HepG2 (cell line): ENCODE measurements at regions not wholly inside any gene's neighbourhood (a gene's known extent, or its start where the extent isn't known, plus 50 kb on each side); places are given as distances from the start of the nearest gene placed in this dataset.

Experiments
- JDP2 ChIP-seq: sonication (generic); formaldehyde crosslinking; IDR thresholded peaks from 2 replicates; pipeline ENCODE4 v1.8.1; 2022; ENCODE audit warnings: missing genetic modification reagents, borderline replicate concordance
- PCBP2 ChIP-seq: fragments of 200-400 bp; formaldehyde crosslinking; optimal IDR thresholded peaks from 2 replicates; pipeline ENCODE3; 2018; ENCODE audit warnings: low read length, low read depth; ENCODE audit not compliant: poor library complexity, severe bottlenecking

DNA sequence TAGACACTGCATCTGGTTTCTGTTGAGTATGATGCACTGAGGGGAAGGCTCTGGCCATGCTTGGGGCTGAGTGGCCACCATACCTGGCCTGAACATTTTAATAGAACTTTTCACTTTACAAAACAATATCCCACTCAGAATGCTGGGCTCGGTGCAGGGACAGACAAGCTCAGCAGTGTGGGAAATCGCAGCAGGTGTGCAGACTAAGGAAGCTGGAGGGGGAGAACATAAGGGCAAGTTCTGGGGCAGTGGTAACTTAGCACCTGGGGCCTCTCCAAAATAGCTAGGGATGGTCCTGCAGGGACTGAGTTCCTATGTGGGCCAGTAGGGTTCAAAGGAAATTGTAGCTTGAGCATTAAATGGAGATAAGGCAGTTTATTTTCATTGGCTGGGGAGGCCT lies 90.9 kb upstream of the RNU6-1 start:
- no peak for TF ChIP-seq PCBP2
- TF ChIP-seq JDP2 (CRISPR knock-in tag): no peak
